VCaP (cell line): ENCODE measurements at regions not wholly inside any gene's neighbourhood (a gene's known extent, or its start where the extent isn't known, plus 50 kb on each side); places are given as distances from the start of the nearest gene placed in this dataset.

Source experiments
- H3K27ac ChIP-seq: fragments of 450-650 bp; 2 replicates; pipeline ENCODE4 v1.5.1; 2017
- TF ChIP-seq, protein P1 (sequence below): fragments of 450-650 bp; conservative IDR thresholded peaks from 2 replicates; pipeline ENCODE4 v1.5.1; 2017; ENCODE audit warnings: mild to moderate bottlenecking, moderate library complexity

DNA sequence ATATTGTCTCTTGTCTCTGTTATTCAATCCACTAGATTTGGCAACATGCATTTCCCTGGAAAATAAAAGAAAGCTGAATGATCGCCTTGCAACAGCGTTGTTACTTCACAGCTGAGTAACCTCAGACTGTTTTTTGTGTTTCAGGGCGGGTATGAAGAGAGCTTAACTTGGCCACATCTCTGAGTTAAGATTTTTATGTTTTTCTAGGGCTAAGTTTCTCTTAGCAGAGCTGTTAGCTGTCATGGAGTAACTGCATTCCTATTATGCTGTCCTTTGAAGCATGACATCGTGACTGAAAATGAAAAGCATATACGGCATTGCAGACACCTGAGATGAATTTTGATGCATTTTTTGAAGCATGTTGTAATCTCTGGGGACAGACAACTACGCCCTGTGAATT lies 1798.9 kb downstream of the PCDH7 start:
- TF ChIP-seq, protein P1, sequence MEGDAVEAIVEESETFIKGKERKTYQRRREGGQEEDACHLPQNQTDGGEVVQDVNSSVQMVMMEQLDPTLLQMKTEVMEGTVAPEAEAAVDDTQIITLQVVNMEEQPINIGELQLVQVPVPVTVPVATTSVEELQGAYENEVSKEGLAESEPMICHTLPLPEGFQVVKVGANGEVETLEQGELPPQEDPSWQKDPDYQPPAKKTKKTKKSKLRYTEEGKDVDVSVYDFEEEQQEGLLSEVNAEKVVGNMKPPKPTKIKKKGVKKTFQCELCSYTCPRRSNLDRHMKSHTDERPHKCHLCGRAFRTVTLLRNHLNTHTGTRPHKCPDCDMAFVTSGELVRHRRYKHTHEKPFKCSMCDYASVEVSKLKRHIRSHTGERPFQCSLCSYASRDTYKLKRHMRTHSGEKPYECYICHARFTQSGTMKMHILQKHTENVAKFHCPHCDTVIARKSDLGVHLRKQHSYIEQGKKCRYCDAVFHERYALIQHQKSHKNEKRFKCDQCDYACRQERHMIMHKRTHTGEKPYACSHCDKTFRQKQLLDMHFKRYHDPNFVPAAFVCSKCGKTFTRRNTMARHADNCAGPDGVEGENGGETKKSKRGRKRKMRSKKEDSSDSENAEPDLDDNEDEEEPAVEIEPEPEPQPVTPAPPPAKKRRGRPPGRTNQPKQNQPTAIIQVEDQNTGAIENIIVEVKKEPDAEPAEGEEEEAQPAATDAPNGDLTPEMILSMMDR, result no peak

DNA sequence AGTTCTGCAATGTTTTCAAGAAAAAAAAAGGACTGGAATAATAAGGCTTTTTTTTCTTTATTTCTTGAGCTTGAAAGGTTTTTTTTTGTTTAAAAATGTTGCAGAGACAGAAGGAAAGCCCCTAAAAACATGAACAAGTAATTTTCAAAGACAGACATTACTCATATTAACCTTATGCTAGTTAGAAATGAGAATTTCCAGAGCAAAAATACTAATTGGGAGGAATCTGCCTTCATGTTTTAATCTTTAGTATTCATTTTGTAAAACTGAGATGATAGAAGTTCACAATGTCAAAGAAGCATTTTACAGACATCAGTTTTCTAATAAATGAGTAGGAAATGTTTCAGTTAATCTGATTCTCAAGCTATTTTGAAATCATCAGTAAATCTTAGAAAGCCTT lies 1805.3 kb downstream of the PCDH7 start:
- no peak overlapping the region for H3K27ac ChIP-seq
- TF ChIP-seq, protein P1, result no peak

More for the DNA sequence above, 1798.9 kb downstream of the PCDH7 start:
- H3K27ac ChIP-seq, result no peak overlapping the region

DNA sequence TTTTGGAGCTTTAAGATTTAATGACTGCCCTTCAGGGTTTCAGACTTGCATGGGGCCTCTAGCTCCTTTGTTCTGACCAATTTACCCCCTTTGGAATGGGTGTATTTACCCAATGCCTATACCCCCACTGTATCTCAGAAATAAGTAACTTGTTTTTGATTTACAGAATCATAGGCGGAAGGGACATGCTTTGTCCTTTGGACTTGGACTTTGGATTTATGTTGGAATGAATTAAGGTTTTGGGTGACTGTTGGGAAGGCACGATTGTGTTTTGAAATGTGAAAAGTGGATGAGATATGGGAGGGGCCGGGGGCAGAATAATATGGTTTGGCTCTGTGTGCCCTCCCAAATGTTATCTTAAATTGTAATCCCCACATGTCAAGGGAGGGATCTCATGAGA lies 1824.7 kb downstream of the PCDH7 start:
- no peak overlapping the region for H3K27ac ChIP-seq
- TF ChIP-seq, protein P1, result no peak

DNA sequence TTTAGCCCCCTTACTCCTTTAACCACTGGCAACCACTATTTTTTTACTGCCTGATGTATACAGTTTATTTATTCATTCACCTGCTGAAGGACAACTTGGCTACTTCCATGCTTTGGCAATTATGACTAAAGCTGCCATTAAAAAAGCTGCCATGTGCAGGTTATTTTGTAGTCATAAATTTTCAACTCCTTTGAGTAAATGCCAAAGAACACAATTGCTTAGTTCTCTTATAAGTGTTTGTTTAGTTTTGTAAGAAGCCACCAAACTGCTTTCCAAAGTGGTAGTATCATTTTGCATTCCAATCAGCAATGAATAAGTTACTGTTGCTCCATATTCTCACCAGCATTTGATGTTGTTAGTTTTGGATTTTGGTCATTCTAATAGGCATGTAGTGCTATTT lies 1831.8 kb downstream of the PCDH7 start:
- TF ChIP-seq, protein P1, result no peak
- H3K27ac ChIP-seq, result no peak overlapping the region

DNA sequence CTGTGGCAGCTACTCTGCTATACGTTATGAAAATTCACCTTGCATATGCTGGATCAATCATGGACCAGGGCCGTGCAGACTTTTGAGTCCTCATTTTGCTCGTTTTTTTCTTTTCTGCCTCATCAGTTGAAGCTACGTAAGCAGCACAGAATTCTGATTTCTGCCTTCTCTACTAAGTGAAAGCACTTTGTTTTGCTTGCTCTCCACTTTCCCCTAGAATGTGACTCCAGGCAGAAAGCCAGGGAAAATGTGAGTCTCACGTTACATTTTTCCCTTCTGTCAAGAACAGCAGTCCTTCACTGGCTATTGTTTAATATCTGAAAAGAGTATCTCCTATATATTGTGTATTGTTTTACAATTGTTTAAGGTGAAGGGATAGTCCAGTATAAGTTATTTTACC lies 1840.1 kb downstream of the PCDH7 start:
- TF ChIP-seq, protein P1, result no peak
- no peak overlapping the region for H3K27ac ChIP-seq

DNA sequence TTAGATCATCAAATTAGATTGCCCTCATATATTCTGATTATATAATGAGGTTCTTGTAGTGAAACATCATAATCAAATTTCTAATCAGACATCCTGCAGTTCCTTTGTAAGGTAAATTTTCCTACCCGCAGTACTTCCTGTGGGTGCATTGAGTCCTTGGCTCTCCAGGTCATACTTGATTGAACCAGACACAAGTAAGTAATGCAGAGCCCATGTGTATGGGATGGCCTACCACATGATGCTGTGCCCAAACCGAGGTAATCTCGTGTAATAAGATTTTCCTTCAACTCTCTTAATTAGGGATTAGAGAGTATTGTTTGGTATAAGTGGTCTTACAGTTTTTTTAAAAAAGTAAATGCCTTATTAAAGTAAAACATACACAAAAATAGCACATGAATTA lies 1841.8 kb downstream of the PCDH7 start:
- H3K27ac ChIP-seq, result no peak overlapping the region
- TF ChIP-seq, protein P1, result no peak

DNA sequence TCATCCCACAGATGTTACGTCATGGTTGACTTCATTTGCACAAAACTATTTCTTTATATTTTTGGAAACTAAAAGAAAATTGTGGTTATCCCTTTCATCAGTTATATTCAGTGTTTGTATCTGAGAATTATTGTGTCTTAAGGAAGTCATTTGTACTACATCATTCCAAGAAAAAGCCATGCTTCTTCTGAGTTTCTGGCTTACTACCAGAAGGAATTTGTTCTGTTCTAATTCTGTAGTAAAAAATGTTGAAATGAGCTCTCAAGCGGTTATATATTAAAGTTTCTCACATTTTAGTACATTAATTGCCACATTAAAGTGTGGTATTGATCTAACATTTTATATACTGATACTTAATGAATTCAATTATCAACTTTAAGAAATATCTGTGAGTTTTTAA lies 1844.5 kb downstream of the PCDH7 start:
- no peak overlapping the region for H3K27ac ChIP-seq

More for the DNA sequence above, 1844.5 kb downstream of the PCDH7 start:
- TF ChIP-seq, protein P1, result no peak
